CD4-positive, alpha-beta T cell treated with Interleukin-2 at 100 ng/mL for 4 hours (primary cell): ENCODE measurements at regions not wholly inside any gene's neighbourhood (a gene's known extent, or its start where the extent isn't known, plus 50 kb on each side); places are given as distances from the start of the nearest gene placed in this dataset.
"Not testable (repeated sequence)": the region's sequence is repeated elsewhere in the genome, so short reads cannot be mapped to it uniquely, and the experiment has no call there.

Experiments
- DNase-seq: peaks from one replicate; pipeline ENCODE4 v3.0.0-alpha.2; 2020; ENCODE audit warnings: low spot score

DNA sequence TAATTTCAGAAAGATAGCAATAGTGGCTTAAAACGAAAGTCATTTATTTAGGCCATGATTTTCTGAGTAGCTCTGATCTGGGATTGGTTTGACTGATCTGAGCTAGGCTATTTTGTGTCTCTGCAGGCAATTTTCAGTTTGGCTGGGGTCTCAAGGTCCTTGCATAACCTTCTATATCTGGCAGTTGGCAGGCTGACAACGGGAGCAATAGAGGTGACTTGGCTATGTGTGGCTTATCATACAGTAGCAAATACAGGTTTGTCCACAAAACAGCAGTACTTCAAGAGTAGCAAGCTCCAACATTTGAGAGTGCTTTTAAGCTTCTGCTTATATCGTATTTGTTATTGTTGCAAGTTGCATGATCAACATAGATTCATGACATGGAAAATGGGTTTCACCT is 1167.3 kb upstream of the CELF2 start:
- DNase-seq: no peak

DNA sequence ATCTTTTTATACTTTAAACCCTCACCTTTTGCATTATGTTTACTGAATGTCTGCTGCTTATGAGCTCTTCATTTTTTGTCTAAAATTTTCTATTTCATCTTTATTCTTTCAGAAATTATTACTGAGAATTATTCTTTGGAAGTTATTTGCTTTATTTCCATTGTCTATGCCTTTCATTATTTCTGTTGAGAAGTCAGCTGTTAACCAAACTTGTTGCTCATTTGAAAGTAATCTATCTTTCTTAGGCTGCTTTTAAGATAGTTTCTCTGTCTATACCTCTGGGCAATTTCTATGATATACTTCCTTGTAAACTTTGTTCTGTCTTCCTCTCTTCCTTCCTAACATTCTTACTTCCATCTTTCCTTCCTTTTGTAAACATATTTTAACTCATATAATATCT is 1165.9 kb upstream of the CELF2 start:
- DNase-seq: no peak

DNA sequence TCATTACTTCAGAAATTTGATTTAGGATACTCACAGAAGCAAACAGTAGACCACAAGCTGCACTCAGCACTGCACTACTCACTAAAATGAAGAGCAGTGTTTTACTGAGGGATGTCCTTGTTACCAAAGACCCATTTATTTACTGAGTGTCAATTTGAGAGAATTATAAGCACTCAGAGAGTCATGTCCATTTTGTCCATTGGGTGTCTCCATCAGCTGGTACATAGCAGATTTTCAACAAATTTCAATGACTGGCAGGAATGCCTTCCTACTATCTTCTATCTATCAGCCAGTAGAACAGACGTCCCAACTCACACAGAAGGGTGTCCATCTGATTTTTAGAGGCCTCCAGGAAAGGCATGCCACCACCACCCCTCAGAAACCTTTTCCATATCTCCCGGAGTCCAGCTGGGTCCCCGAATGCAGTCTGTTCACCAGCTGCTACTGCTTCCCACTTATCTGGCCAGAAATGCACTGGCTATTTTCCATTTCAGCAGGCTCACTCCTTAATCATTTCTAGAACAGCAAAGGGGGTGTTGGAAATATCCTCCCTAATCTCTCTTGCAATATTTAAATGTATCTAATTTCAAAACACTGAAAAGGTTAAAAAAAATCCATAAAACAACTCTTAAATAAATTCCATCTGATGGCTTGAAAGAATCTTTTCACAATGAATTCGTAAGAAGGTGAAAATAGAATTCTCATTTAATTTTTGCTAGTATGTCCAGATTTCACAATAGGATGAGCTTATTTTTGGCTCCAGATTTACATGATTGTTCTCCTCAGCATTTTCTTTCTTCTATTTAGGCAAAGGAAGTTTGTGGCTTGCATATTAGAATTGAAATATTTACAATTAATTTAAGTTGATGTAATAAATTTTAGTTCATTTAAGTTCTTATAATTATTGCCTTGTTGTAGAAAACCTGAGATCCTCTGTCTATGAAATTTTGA is 1164.0 kb upstream of the CELF2 start:
- no peak for DNase-seq

DNA sequence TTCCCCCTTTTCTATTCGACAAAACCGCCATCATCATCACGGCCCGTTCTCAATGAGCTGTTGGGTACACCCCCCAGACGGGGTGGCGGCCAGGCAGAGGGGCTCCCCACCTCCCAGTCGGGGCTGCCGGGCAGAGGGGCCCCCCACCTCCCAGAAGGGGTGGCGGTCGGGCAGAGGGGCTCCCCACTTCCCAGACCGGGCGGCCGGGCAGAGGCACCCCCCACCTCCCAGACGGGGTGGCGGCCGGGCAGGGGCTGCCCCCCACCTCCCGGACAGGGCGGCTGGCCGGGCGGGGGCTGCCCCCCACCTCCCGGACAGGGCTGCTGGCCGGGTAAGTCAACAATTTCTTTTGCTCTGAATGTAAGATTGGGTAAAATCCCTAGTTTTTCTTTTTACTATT is 1162.2 kb upstream of the CELF2 start:
- not testable (repeated sequence) for DNase-seq

DNA sequence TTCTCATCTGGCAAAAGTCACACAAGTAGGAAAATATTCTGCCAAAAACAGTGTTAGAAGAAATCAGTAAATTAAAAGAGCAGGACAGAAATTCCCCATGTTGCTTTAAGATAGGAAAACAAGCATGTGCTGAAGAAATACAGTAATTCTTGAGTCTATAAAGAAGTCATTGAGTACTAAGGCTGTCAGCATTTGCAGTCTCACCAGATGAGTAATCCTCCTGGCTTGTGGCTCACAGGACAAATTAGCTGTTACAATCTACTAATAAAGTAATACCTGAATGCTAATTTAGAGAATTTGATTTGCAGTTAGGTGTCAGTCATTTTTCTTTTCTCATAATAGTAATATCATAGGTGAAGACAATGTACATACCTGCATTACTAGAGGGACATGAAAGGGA is 1158.9 kb upstream of the CELF2 start:
- DNase-seq: no peak

DNA sequence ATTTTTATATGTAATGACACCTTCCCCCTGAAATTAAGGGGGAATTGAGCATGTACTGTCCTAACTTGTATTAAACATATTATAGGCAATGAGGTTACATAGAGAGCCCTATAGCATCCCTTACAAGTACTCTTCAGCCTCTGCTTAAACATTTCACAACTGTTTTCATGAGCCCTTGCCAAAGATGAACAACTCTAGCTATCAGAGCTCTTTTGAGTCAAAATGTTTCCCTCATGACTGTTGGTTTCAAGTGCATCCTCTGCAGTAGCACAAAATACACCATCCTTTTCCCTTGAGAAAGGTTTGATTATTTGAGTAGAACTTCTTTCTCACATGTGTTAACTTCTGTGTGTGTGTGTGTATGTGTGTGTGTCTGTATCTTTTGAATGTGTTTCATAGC is 1157.6 kb upstream of the CELF2 start:
- DNase-seq: no peak

DNA sequence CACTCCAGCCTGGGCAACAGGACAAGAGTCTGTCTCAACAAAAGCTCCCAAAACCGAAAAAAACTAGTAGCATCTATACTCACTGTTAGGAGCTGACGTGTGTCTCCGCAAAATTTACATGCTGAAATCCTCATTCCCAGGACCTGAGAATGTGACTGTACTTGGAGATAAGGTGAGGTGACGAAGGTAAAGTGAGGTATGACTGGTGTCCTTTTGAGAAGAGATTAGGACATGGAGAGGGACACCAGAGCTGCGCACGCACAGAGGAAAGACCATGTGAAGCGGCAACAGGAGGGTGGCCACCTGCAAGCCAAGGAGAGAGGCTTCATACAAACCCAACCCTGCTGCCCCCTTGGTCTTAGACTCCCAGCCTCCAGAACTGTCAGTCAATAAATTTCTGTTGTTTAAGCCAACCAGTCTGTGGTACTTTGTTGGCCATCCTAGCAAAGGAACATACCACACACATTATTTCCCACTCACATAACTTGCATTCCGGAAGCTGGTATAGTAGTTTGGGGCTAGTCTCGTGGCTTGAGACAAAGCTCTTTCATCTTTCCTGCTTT is 1154.0 kb upstream of the CELF2 start:
- no peak for DNase-seq

DNA sequence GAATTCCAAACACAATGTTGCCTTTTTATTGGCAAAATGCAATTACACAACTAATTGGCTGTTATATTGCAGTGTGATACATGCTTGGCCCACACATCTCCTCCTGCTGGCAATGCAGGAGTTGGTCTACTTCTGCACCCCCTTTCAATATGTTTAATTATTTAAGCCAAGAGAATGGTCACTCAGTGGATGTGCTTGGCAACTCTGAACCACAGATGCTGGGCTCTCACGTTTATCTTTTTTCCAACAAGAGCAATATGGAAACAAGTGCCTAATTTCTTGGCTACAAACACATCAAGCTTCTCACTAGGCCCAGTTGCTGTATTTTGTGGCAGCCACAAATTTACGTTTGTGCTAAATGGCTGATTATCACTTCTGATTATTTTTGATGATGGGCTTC is 1149.2 kb upstream of the CELF2 start:
- no peak for DNase-seq

DNA sequence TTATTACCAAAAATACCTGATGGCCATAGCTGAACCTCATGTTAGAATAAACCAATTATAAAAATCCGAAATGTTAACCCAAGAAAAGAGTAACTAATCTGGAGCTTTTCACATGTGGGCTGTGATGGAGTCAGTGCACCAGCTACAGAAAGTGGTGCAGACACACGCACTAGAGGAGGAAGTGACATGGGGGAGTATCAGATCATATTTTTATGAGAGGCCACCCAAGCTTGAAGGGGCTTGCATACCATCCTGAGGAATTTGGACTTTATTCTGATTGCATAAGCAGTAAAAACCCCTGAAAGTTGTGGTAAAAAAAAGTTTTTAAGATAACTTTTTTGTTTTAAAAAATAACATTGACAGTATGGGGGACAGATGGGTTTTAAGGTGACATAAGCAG is 1148.5 kb upstream of the CELF2 start:
- no peak for DNase-seq

DNA sequence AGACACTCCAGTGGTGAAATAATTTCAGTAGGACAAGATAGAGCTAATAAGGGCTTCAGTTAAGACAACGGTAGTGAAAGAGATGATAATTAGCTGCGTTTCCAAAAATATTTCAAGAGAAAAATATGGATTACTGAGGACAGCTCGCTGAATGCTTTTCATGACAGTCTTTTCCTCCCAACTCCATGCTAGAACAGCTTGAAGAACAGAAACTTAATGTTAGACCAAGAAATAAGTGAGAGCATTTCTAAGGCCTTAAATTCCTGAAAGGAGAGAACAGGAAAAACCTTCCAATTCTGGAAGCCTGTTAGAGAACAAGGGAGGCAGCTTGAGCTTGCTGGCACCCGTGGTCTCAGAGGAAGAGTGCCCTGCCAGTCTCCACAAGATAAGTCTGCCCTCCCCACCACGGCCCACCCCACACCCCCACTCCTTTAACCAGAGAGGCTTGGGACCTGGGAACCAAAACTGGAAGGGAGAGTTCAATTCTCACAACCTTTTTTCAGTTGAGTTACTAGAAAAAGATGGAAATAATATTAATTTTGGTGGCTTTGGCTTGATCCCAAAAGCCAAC is 1148.0 kb upstream of the CELF2 start:
- no peak for DNase-seq

DNA sequence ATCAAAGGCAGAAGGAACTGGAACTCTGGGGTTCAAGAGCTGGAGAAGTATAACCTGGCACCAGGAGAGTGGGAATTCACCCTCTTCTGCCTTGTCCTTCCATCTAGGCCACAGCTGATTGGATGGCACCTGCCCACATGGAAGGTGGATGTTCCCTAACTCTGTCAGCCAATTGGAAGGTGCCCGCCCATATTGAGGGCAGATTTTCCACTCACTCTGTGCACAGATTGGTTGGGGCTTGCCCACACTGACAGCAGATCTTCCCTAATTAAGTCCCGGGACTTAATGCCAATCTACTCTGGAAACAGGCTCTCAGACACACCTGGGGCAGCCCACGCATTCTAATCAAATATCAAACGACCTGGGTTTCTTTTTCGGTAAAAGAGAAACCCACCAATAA is 1142.3 kb upstream of the CELF2 start:
- DNase-seq: no peak

DNA sequence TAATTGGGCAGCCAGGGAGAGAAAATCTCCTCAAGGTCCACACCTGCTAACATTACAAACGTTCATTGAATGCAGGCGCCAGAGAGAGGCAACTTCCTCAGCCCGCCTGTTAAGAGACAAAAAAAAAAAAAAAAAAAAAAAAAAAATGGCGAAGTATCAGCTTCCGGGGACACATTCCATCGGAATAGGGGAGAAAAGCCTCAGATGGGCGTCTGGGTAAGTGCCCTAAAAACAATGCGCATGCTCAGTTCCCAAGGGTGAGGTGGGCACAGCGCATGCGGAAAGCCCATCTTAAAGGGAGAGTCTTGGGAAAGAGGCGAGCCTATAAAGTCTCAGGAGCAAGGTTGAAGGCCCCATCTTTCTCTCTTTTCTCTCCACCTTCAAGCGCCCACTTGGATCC is 1139.7 kb upstream of the CELF2 start:
- no peak for DNase-seq

DNA sequence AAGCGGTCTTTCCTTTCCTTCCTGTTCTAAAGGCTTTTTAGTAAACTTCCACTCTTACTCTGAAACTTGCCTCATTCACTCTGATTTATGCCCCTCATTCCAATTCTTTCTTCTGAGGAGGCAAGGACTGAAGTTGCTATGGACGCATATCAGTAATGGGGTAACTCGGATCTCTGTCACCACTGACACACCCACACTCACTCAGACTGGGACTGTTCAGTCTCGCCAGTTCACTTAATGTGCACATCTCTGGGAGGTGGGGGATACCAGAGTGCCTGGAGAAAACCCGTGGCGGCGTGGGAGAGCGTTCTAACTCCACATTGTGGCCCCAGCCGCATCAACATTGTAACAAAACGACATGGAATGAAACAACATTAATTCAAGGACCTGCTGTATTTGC is 1139.3 kb upstream of the CELF2 start:
- no peak for DNase-seq

DNA sequence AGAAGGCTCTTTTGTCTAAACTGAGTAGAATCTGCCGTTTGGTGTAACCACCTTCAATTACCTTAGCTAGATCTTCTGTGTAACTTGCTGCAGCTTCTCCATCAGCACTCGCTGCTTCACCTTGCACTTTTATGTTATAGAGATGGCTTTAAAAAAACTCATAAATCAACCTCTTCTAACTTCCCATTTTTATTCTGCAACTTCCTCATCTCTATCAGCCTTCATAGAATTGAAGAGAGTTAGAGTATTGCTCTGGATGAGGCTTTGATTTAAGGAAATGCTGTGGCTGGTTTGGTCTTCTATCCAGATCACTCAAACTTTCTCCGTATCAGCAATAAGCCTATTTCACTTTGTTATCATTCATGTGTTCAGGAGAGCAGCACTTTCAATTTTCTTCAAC is 1131.9 kb upstream of the CELF2 start:
- DNase-seq: no peak

DNA sequence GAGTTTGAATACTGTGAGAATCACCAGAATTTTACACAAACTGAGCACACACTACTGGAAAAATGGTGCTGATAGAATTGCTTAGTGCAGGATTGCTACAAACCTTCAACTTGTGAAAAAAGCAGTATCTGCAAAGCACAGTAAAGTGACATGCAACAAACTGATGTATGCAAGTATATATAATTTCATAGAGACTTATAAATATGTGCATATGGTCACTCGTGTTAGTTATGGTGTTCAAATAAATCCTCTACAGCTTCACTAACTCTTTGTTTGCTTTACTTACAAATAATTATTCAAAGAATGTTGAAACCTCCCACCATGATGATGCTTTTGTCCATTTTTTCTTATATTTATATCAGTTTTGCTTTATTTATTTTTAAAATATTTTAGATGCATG is 1130.9 kb upstream of the CELF2 start:
- no peak for DNase-seq

DNA sequence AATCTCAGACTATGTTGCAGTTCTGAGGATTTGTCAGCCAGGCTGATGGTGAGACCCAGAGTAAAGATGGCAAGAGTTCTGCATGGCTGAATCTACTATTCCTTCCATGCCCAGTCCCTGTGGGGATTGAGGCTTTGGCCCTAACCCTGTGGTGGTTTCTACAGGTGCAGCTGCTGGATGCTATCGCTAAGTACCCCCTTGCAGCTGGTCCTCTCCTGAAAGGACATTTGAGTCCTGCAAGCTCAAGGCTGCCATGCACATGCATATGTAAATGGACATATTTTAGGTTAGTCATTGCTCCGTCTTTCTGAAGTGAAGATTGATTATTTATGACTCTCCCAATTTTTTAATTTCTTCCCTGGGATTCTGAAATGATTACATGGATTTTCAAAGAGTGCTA is 1122.2 kb upstream of the CELF2 start:
- no peak for DNase-seq

DNA sequence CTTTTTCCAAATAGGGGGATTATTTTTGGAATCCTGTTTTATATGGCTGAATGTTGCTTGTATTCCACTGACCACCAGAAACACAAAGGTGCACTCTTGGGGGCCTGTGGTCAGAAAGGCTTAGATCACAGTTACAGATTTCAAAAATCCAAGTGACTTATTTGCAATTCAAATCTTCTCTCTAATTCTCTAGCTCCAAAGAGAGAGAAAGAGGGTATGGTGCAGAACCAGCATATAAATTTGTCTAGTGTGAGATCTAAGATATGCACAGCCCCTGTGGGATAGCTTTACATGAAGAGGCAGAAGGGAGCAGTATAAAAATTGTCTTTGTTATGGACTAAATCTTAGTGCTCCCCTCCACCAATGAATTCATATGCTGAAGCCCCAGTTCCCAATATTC is 1121.7 kb upstream of the CELF2 start:
- no peak for DNase-seq

DNA sequence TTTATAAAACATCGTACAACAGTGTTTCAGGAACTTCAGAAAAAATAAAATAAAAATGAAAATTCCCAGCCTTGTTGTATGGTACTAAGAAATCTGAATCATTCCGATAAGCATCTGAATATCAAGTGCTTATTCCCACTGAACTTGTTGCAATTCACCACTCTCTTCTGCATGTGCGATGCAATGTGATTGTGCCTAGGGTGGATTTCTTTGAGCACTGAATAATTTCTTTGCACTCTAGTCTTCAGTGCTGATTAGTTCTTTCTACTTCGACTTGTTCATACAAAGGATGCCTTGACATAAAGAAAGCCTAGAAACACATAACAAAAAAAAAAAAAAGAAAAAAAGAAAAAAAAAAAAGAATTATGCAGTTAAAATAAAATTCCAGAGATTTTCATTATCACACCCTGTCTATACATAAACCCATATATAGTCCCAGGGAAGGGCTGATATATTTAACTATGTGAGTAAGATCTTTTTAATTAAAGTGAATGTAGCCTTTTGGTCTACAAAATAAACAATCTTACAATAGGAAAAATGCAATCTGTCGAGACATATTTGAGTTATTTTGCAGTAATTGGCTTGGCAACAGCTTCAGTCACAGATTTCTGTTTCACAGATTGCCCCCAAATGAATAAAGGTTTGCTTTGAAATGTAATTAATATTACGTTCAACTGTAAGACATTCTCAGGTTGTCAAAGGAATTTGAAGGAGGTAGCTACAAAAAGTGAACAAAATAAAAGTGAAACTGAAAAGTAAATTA is 1118.9 kb upstream of the CELF2 start:
- no peak for DNase-seq

DNA sequence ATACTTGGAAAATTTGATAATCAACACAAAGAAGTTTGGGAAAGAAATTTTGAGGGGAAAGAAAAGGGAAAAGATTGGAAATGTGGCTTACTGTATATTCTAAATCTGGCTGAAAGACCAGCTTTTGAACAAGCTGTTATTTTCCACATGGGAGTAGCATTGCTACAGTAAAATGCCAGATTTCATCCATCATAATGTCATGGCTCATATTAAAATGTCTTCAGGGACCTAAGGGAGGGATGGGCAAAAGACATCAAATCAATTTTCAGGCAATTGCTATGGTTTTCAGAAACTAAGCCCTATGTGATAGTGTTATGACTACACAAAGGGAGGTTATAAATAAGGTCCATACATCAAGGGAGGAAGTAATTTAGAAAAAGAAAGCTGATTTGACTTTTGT is 1116.9 kb upstream of the CELF2 start:
- DNase-seq: no peak

DNA sequence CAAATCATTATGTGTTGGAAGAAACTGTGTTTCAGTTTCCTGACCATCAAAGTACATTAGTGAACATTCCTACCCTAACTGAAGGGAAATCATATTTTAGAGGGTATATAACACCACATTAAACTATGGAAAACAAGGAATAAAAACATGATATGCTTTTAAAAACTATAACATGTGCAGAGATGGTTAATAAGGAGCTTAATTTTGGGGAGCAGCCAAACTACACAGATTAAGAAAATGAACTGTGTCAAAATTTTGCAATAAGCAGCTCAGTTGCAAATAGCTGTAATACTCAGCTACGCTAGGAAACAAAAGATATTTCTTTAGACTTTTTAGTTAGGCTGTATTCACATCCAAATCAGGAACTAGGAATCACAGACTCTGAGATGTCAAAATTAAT is 1115.7 kb upstream of the CELF2 start:
- DNase-seq: no peak

DNA sequence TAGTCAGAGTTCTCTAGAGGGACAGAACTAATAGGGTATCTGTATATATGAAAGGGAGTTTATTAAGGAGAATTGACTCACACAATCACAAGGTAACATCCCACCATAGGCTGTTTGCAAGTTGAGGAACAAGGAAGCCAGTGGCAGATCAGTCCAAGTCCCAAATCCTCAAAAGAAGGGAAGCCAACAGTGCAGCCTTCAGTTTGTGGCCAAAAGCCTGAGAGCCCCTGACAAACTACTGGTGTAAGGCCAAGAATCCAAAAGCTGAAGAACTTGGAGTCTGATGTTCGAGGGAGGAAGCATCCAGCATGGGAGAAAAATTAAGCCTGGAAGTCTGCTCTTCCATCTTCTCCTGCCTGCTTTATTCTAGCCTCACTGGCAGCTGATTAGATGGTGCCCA is 1107.2 kb upstream of the CELF2 start:
- no peak for DNase-seq

DNA sequence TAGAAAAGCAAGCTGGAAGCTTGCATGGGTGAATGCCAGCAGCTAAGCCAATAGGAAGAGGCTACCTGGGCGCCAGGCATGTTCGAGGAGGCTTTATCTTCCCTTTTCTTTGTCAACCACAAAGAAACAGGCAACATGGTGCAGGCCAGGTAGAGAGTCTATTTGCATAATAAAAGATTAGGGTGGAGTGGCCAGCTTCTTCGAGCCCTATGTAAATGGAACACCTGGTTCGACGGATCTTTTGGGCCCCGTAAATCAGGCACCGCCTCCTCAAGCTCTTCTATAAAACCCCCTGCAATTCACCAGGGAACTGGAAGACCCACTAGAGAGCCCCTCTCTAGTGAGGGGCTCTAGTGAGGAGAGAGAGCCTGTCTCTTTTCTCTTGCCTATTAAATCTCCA is 1106.2 kb upstream of the CELF2 start:
- no peak for DNase-seq
